ENCODE measurements at regions not wholly inside any gene's neighbourhood (a gene's known extent, or its start where the extent isn't known, plus 50 kb on each side); places are given as distances from the start of the nearest gene placed in this dataset.
A peak's percentile ranks its signal among the peaks of the same experiment; 100 is the strongest.

DNA sequence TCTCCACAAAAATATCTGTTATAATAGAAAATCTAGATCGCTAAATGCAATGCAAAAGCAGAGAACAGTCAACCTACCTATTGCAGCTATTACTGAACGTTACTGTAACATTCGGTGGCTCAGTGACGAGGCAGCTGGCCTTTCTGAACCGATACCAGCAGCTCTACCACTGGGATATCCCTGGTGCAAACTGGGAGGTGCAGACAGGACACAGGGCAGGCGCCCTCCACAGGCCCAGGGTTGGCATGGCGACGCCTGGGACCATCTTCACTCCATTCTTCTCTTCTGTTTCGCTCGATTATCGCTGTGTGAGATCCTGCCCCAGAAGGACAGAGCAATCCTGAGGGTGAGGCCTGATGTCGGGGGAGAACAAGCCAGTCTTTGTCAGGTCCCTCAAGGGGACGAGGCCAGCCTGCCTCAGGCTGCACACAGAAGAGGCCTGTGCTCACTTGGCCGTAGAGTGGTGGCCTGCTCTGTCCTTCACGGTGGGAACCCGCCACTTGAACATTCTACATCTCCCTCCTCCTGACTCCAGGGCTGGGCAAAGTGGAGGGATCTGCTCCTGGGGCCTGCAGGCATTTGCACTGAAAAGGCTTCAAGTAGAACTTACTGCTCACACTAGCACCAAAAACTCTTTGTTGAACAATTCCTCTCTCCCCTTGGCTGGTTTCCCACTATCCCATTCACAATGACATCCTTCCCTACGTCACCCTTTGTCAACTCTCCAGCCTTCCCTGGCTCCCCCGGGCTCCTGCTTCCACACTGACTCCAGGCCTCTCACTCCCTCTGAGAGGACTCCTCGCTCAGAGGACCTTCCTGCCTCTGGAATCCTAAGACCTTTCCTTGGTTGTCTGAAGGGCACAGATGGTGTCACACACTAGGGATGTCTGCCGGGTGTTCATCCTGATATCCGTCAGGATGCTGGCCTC, 49.7 kb downstream of the CYRIA start:
- DNase-seq = no peak

DNA sequence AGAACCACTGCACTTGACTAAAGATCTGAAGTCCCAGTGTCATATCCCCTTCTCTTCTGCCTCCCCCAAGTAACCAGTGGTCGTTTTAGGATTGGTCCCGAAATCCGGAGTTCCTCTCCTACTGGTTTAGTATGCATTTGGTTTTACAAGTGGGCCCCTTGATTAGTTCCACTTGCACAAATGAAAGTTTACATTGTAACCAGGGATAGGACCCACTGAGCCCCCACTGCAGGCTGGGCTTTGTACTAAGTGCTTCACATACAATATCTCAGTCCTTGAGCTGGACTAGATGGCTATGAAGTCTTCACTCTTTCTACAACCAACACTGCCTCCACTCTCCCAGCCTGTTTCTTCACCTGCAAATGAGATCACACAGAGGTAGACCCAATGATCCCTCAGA, 50.4 kb downstream of the CYRIA start:
- DNase-seq = no peak

DNA sequence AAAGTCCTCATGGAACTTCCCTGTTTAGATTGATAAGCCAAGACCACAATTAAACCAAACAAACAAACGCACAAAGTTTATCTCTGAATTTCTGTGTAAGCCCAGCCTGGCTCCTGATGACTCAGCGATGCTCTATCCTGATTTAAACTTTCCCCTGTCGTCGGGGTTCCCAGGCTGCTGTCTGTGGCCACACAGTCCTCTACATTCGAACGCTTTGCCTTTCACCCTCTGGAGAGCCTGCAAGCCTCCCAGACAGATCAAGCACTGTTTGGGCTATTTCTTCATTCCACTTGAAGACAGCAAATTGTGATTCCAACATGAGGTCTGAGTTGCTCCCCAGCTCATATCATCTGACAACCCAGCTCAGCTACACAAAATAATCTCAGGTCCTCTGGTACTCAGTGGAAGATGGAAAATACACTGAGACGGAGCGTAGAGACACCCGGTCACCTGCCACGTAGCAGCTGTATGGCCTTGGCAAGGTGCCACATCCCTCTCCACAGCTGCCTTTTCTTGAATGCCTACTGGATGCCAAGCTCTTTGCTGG, 51.2 kb downstream of the CYRIA start:
- DNase-seq = no peak

DNA sequence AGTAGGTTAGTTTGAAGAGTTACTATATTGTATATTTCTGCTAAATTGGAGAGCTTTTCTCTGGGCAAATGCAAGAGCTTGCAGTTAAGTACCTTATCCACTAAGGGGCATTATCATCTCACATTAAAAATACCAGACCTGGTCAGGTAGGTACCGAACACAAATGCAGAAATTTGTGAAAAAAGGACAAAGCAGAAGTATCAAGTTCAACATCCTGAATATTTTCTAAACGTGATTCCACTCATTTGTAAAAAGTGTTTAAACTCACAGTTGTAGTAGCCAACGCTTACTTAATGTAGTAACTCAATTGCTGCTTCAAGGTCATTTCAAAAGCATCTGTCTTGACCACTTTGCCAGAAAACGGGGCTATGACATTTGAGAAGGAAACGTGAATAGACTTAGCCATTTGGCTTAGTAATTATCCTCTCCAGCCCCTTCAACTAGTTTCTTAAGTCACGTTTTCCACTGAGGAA, 52.1 kb downstream of the CYRIA start:
- no peak for DNase-seq

DNA sequence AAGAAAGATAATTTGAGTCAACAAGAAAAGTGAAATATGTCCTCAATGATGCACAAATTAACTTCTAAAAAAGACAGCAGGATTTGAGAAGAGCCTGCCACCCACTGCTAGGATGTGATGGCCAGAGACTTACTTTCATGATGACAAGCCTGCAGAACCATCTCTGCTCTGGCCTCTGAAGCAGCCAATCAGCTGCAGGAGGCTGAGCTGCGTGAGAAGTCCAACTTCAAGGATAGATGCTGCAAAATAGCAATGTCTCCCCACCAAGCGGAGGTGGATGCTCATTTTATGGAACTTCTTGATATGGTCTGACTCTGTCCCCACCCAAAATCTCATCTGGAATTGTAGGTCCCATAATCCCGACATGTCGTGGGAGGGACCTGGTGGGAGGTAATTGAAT, 53.1 kb downstream of the CYRIA start:
- DNase-seq = no peak

DNA sequence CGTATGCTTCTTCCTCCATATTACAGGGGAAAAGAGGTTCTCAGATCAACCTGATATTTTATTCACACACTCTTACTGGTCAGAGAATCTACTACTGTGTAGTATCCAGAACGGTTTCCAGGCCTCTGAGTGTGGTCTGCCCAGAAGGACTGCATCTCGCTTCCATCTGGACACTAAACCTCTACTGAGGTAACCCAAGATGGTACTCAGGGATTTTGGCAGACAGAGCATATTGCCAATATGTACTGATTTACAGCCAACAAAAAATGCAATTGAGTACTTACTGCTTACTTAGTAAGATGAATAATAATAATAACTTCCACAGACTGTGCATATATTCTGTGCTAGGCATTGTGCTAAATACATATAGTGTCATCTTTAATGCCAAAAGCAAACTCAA, 55.8 kb downstream of the CYRIA start:
- no peak for DNase-seq

DNA sequence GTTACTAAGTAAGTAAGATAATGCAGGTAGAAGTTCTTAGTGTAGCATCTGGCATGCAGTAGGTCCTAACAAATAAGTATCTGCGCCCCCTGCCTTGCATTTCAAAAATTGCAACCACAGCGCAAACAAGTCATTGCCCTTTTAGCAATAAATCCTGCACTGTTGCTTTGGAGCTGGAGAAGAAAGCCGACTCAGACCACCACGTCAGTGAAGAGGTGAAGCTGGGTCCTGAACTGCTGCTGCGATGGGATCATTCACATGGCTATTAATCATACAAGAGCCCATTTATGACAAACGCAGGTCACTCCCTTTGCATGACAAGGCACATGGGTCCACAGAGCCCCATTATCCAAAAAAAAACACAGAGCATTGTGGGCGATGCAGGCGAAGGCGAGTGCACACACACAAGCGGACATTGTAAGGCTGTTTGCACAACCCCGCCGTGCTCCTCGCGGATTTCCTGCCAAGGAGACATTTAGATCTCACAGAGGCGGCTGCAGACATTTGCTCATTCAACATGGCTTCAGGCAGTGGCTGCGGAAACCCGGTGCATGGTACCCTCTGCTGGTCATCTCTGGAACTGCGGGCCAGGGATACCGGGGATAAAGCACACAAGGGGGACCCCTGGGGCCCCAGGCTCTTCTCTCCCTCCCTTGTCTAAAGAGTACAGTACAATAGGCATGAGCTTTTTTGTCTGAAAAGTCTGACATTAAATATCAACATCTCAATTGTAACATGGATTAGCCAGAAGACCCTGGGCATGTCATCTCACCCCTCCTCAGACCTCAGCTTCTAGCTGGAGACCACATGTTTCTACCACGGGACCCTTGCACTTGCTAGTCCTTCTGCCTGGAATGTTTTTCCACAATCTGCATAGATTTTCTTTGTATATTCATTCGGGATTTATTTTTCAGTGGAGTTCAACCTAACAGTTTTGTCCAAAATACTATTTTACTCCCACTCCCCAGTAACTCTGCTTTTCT, 56.7 kb downstream of the CYRIA start:
- peak; percentile 62 for DNase-seq

DNA sequence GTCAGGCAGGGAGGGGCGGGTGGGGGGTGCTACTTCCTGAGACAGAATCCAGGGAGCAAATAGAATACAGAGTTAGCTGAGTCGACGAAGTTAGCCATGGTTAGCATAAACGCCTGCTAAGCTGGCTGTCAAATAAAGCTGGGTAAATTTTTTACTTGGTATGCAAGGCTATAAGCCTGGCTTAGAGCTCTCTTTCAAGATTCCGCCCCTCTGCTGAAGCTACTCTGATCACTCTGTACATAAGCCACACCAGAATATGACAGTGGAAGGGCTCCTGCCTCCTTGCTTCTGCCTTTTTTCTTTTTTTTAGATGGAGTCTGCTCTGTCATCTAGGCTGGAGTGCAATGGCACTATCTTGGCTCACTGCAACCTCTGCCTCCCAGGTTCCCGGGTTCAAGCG, 58.3 kb downstream of the CYRIA start:
- DNase-seq = no peak

DNA sequence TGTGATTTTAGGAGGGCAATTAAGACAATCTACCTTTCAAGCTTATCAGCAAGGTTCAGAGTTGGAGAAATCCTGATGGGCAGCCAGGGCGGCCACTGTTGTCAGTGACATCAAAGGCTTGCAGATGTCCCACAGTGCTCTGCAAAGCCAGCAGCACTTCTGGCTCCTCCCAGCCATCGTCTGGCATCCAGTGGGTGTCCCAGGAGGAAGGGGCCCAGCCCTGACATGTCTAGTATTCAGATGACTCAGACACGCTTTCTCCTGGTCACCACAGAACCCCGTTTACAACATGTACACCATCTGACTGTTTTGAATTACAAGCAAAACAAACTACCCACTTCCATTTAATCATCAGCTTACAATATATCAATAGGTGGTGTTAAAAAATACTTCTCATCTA, 61.4 kb downstream of the CYRIA start:
- DNase-seq = no peak

DNA sequence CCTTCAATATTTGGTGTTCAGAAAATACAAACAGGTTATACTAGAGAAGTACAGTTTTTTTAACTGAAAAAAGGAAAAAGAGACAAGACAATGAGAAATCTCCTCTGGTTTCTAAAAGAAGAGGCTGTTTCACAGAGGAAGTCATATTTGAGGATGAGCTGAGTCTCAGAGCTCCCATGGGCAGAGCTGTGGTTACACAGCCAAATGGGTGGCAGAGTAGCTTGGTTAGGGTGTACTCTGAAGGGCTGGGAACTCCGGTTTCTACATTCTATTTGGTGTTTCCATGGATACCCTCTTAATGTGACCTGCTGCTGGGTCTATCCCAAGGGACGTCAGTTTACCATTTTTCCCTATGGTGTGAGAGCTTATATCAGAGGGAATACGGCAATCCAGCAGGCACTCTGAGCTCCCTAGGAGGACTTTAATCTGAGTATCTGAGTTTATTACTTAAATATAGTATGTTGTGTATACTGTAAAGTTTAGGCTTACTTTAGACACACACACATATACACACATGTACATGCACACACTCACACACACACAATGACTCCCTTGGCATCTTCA, 74.2 kb downstream of the CYRIA start:
- DNase-seq = no peak

DNA sequence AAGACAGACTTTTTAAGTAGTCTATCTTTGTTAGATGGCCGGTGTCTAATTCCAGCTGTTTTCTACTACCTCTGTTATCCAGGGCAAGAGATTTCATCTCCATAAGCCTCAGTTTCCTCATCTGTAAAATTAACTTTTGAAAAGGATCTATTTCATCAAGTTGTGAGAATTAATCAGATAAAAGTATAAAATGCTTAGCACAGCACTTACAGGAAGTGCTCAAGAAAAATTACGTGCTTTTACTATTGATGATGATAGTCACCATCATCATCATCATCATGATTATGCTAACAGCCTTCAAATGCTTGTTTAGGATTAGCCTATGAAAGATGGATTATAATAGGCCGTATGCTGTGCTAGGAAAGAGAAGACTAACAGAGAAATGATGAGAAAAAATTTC, 76.2 kb downstream of the CYRIA start:
- no peak for DNase-seq

DNA sequence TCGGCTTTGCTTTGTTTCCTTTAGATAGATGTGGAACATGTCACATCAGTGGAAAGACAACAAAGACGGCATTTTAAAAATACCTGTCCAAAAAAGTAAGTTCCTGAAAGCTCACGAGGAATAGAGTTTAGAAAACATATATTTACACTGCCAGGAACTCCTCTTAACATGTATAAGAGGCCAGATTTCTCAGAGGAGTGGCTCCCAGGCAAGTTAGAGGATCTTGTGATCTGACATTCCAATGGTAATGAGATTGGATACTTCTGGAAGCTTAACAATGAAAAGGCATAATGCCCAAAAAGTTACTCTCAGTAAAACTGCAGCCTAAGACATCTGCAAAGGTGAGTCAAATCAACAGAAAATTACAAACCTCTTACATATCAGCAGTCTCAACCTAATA, 77.1 kb downstream of the CYRIA start:
- no peak for DNase-seq

DNA sequence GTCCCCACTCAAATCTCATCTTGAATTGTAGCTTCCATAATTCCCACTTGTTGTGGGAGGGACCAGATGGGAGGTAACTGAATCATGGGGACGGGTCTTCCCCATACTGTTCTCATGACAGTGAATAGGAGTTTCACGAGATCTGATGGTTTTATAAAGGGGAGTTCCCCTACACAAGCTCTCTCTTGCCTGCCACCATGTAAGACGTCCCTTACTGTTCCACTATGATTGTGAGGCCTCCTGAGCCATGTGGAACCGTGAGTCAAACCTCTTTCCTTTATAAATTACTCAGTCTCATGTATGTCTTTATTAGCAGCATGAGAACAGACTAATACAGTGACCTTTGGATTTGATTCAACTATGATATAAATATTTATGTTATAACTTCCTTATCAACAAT, 78.0 kb downstream of the CYRIA start:
- no peak for DNase-seq

DNA sequence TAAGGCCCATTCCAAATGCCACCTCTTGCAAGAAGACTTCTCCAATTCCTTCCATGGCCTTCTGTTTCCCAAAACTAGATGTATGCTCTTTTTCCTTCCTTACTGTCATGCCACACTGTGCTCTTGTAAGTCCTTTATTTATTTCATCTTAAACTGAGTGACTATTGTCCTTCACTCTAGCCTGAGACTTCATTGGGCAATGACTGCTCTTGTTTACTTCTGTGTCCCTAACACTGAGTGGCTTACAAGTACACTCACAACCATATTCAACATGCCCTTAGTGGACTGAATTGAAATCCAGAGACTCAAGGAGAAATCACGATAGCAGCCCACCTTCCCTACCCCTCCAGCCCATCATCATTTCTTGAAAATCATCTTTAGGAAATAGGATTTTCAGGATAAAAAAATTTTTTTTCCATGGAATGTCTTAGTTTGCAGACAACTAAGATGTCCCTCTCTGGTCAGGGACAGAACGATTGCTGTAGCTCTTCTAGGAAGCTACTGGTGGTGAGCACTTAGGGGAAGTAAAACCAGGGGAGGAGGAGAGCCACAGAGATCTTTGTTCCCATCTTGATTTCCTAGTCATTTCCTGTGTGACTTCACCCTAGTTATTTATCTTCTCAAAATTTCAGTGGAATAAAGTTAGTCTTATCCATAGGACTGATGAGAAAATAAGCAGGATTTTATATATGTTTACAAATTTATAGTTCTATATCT, 80.7 kb downstream of the CYRIA start:
- DNase-seq = no peak

DNA sequence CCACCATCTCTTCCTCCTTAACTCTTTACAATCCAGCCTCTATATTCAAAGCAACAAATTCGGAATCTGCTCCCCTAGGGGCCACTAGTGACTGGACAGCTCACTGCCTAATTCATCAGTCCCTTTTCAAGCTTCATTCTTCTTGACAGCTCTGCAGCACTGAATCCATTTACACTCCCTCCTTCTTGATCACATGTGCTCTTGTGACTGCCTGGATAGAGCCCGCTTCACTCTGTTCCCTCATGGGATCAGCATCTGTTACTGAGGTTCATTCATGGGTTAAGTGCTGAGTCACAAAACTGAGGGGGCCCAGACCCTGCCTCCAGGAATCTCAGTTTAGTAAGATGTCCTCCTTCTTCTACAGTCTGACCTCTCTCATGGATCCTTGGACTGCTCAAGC, 81.5 kb downstream of the CYRIA start:
- no peak for DNase-seq

DNA sequence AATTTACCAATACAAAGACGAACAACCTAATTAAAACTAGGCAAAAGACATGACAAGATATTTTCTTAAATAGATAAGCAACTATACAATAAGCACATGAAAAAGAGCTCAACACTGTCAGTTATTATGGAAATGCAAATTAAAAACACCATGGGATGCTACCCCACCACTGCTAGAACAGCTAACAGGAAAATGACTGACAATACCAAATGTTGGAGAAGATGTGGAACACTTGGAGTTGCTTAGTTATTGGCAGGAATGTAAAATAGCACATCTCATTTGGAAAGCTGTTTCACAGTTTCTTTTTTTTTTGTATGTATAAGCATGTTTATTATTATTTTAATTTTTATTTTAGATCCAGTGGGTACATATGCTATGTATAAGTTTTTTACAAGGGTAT, 84.4 kb downstream of the CYRIA start:
- no peak for DNase-seq

DNA sequence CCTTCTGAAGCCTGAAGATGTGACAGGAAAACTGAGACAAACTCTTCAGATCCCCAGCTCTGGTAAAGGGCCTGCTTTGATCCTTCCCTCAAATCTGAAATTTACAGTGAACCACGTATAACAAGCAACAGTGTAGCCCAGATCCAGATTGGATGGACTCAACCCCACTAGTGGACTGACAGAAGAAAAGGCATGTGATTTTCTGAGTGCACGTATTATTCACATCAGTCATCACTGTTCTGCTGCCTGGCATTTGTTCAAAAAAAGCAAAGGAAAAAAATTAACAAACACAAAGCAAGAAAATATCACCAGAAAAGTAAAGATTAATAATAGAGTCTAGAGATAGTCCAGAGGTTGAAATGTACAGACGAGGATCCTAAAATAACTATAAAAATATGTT, 87.6 kb downstream of the CYRIA start:
- DNase-seq = no peak

DNA sequence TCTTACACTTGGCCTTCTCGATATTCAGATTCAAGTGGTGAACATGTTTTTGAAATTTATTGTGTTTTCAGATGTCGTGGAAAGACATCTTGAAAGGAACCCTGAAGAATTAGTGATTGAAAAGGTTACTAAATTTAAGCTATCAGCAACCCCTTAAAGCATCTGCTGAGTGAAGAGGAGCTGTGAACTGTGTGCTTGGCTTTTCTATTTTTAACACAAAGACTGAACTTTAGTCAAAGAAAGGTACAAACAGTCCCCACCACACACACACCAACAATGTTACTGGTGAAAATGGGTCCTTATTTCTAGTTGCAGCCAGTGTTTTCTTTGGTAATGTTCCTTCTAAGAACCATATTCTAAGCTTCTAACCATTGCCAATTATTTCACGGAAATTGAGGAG, 95.1 kb downstream of the CYRIA start:
- DNase-seq = no peak

DNA sequence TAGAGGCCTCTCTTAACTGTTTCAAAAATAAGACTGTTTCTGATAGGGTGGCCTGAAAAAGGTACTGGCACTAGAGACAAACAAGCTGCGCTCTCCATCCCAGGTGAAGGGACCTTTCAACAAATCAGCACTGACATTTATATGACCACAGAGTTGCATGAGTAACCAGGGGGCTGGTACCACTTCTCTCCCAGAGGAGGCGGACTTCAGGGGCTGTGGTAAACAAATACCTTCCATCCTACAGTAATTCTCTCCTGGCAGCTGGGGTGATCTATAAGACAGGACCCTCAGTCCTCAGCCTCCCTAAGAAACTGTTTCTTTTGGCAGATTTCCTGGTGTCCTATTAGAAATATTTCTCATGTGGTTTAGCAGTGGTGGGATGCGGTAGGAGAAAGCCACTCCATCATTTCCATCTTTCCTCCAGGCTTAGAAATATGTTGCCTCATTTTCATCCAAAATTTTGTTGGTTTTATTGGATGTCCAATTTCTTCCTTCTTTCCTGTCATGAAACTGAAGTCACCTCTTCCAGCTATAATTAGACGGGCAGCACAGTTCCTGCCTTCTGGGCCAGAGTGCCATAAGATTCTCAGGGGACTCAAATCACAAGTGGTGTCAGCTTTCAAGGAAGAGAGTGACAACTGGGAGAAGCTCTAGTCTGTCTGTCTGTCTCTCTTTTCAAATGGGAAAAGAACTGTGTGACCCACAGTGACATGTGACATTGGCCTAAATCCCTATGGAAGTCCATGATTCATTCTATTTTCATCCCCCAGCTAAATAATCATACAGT, 96.4 kb downstream of the CYRIA start:
- DNase-seq = no peak

DNA sequence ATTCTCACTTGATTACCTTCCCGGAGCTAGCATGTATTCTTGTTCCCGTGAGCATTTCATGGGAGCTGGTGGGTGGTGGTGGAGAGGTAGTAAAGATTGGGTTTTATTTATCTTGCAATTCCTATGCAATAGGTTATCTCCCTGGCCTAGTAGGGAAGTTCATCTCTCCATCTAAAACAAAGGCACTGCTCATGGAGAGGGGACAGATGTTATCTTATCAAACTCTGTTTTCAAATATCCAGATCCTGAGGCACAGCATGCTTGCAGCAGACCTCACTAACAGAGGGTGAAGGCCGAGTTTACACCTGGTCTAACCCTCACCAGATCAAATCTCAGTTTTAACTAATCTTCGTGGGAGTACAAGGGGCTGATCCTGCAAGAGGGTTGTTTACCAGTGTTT, 98.9 kb downstream of the CYRIA start:
- no peak for DNase-seq

DNA sequence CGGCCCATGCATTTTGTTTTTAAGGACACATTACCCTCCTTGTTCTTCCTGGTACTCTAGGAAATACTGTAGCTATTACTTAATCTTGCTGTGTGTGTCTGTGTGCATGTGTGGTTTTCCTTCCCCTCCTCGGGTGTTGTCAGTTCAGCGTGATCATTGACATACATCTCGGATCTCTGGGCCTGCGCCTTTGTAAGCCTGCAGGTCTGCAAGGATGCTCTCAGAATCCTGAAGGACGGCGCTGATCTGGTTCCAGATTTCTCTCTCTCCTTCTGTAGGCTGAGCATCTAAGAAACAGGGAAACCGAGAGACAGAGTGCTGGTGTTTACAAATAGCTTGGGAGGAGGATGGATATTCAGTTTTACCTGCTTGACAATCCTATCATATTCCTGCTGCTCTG, 100.2 kb downstream of the CYRIA start:
- DNase-seq = no peak

DNA sequence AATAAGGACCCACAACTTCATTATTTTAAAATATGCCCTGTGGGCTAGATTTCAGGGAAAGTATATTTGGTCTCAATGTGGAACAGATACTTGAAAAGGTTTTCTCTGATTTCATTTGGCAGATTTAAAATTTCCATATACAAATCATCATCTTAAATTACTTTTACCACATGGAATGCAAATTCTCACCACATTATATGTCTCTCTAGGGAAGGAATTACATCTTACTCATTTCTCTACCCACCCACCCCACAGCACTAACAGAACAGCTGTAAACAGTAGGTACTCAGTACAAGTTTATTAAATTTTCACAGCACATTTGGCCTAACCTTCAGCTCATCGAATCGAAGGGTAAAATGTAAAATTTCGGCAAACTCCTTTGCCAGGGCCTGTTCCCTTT, 104.0 kb downstream of the CYRIA start:
- no peak for DNase-seq

Measured in T1000 (cell line).